Hematopoietic multipotent progenitor cell treated with erythropoietin and hydrocortisone succinate and interleukin-3 and kit ligand, for 6 days (in vitro differentiated cells): ENCODE measurements at regions not wholly inside any gene's neighbourhood (a gene's known extent, or its start where the extent isn't known, plus 50 kb on each side); places are given as distances from the start of the nearest gene placed in this dataset.
"Not testable (repeated sequence)": the region's sequence is repeated elsewhere in the genome, so short reads cannot be mapped to it uniquely, and the experiment has no call there.

Experiments
- DNase-seq: peaks from one replicate; pipeline ENCODE4 v3.0.0-alpha.2; 2015

DNA sequence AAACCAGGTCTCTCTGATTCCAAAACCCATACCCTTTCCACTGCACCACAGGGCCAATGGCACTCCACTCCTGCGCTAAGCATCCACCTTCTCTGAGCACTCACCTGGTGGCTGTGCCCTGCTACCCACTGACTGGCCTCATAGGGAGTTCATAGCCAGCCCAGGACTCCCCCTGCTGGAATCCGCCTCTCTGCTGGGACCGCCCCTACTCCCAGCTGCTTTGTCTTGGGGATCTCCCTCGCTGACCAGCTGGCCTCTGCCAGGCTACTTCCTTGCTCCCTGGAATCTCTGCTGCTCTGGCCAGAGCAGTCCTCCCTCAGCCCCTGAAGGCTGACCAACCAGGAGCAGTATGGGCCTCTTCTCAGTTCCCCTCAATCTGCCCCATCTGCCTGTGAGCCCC lies 129.7 kb downstream of the FAXC start:
- no peak for DNase-seq

GRCh38 chr6:99216959-99217358 lies 132.5 kb downstream of the FAXC start:
- DNase-seq, result no peak

GRCh38 chr6:99195986-99196655 lies 153.4 kb downstream of the FAXC start:
- DNase-seq, result no peak

DNA sequence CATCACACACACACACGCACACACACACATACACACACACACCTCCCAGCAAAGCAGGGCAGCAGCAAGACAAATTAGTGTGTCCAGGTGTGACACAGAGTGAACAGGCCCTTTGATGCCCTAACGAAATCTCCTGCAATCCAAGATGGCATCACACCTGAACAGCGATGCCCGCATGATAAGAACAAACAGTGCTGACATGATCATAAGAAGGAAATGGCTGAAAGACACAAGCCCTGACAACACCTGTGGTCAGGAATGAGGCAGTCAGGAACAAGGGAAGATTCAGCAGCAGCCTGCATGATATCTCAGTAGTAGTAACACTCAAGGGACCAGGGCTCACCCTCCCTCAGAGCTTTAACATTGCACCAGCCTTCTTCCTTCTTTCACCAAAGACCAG lies 156.9 kb downstream of the FAXC start:
- no peak for DNase-seq

DNA sequence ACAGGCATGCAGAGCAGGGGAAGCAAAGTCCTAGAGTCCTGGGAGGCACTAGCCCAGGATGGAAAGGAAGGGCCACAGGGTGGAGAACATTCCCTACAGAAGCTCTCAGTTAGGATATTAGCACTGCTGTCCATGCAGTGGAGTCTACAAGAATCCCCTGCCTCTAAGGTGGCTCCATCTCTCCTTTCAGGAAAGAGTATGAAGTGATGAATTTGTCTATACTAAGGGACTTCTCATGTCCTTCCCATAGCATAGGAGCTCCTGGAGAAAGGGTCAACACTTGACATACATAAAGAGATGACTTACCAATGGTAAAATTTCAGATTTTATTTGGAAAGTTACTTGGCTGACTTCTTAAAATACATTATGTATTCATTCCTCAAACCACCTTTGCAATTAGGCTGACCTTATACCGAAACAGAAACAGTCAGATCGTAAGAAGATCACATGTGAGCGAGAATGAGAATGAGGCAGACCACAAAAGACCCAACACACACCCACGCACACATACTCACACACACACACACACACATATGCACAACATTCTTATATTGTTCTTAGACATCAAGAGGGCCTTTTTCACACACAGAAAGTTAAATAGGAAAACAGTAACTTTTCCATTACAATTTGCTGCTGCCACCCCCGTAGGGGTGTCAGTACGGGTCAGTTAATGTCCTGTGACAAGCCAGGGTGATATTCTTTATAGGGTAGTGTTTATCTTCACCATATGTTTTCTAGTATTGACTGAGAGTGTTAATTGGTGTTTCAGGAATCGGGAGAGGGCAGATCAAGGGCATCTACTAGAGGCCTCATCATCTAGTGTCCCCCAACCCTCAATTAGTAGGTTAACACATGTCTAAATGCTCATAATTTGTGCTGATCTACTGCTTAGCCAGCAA lies 159.4 kb downstream of the FAXC start:
- DNase-seq, result no peak

GRCh38 chr6:99187429-99187828 lies 162.0 kb downstream of the FAXC start:
- no peak for DNase-seq

- DNase-seq, result no peak
Observed at GRCh38 chr6:99186417-99186816, 163.1 kb downstream of the FAXC start.

GRCh38 chr6:99185525-99185924 lies 163.9 kb downstream of the FAXC start:
- DNase-seq, result no peak

- no peak for DNase-seq
Observed at GRCh38 chr6:99184696-99185095, 164.8 kb downstream of the FAXC start.

- no peak for DNase-seq
Observed at GRCh38 chr6:99183066-99183465, 166.4 kb downstream of the FAXC start.

- no peak for DNase-seq
Observed at GRCh38 chr6:99181174-99181573, 168.3 kb downstream of the FAXC start.

DNA sequence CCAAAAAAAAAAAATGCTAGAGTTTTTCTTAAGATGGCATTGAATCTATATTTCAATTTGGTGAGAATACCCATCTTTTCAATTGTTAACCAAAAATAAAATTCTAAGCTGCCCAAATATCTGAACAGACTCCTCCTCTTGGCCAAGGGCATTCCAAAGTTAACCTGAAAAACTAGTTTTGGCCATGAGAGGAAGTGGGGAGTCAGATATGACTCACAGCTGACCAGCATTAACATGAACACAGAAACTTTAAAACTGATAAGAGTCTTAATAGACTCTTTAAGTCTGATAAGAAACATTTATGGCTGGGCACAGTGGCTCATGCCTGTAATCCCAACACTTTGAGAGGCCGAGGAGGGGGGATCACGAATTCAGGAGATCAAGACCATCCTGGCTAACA lies 171.3 kb downstream of the FAXC start:
- DNase-seq, result no peak

GRCh38 chr6:99177736-99178135 lies 171.7 kb downstream of the FAXC start:
- no peak for DNase-seq

DNA sequence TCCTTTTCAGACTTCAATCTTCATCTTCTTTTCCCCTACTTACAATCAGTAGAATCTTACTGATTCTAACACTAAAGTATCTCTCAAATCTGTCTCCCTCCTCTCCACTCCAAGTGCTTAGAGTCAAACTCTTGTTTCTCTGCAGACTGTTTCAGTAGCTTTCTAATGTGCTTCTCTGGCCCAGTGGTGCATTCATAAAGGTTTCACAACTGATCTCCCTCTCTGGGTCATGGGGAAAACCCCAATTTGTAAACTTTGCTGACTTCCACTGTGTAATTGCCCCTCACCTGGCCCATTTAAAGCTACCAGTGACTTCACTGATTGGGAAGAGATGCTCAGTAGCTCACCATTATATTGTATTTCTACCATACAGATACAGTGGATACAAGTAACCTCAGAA lies 183.6 kb downstream of the FAXC start:
- no peak for DNase-seq

- no peak for DNase-seq
Observed at GRCh38 chr6:99152347-99152643, 197.2 kb downstream of the FAXC start.

GRCh38 chr6:99151634-99152346 lies 197.7 kb downstream of the FAXC start:
- DNase-seq, result peak; percentile 60

GRCh38 chr6:99148761-99149160 lies 200.7 kb downstream of the FAXC start:
- no peak for DNase-seq

GRCh38 chr6:99148111-99148510 lies 200.4 kb upstream of the FBXL4 start:
- DNase-seq, result no peak

- no peak for DNase-seq
Observed at GRCh38 chr6:99147206-99147605, 199.5 kb upstream of the FBXL4 start.

DNA sequence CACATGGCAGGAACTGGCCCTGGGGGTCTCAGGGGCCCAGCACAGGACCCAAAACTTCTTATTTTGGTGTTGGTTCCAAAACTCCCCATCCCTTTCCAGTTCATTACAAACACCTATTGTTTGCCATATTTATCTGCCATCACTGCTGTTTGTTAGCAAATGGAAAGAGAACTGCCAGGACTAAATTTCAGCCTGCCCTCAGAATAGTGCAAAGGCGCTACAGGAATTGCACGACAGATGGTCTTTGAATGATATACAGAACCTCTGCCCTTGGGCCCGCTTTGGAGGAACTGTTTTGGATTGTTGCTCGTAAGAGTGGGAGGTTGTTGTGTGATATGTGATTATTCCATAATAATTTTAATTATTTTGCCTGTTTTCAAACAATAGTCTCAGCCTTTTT lies 199.0 kb upstream of the FBXL4 start:
- no peak for DNase-seq

- no peak for DNase-seq
Observed at GRCh38 chr6:99145738-99146137, 198.0 kb upstream of the FBXL4 start.

- DNase-seq, result no peak
Observed at GRCh38 chr6:99143108-99143861, 195.5 kb upstream of the FBXL4 start.

DNA sequence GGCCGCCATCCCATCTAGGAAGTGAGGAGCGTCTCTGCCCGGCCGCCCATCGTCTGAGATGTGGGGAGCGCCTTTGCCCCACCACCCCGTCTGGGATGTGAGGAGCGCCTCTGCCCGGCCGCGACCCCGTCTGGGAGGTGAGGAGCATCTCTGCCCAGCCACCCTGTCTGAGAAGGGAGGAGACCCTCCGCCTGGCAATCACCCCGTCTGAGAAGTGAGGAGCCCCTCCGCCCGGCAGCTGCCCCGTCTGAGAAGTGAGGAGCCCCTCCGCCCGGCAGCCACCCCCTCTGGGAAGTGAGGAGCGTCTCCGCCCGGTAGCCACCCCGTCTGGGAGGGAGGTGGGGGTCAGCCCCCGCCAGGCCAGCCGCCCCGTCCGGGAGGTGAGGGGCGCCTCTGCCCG lies 194.2 kb upstream of the FBXL4 start:
- not testable (repeated sequence) for DNase-seq
